Natural killer cell treated with Interleukin-12 subunit alpha and Interleukin-12 subunit beta and Interleukin-15 and Interleukin-18, amount 100 ng/mL, for 72 hours (primary cell): ENCODE measurements at regions not wholly inside any gene's neighbourhood (a gene's known extent, or its start where the extent isn't known, plus 50 kb on each side); places are given as distances from the start of the nearest gene placed in this dataset.

Source experiments
- ATAC-seq, 2 donors: fragments of 150-1000 bp; cut with Tn5 transposase in 1 of 2; sonication (Bioruptor Pico), chemical (Tn5 transposase) in 1 of 2; 2 replicates each; pipeline ENCODE4 v1.10.0; 2021
- DNase-seq: peaks from one replicate; pipeline ENCODE4 v3.0.0; 2022; ENCODE audit warnings: low spot score
- H3K27ac Mint-ChIP-seq, 2 donors: 1 replicate in 1 of 2; 2 replicates in 1 of 2; pipeline ENCODE4 v1.8.0; 2022; ENCODE audit warnings: mixed read lengths in 2 of 2, mild to moderate bottlenecking in 1 of 2, moderate library complexity in 1 of 2
- H3K27me3 Mint-ChIP-seq, 2 donors: 1 replicate in 1 of 2; 2 replicates in 1 of 2; pipeline ENCODE4 v1.8.0; 2022; ENCODE audit warnings: mixed read lengths in 2 of 2
- H3K36me3 Mint-ChIP-seq: one replicate; pipeline ENCODE4 v1.8.0; 2022; ENCODE audit warnings: mixed read lengths
- H3K4me1 Mint-ChIP-seq, 2 donors: 1 replicate in 1 of 2; 2 replicates in 1 of 2; pipeline ENCODE4 v1.8.0; 2022; ENCODE audit warnings: low read depth in 2 of 2, mixed read lengths in 2 of 2, mild to moderate bottlenecking in 1 of 2
- H3K4me3 Mint-ChIP-seq: one replicate; pipeline ENCODE4 v1.8.0; 2022; ENCODE audit warnings: mixed read lengths
- H3K9me3 Mint-ChIP-seq: 2 replicates; pipeline ENCODE4 v1.8.0; 2022; ENCODE audit warnings: mixed read lengths

GRCh38 chr14:76943072-76943471 lies 85.4 kb downstream of the IRF2BPL start:
- no peaks in the 10 kb centered on the region for H3K27me3 Mint-ChIP-seq
- ATAC-seq: no peak
- no peaks in the 10 kb centered on the region for H3K36me3 Mint-ChIP-seq
- H3K9me3 Mint-ChIP-seq: no peaks in the 10 kb centered on the region
- DNase-seq: no peak
- peak overlapping the region; percentile 21 to 71 for H3K27ac Mint-ChIP-seq
- no peak overlapping the region for H3K4me3 Mint-ChIP-seq
- H3K4me1 Mint-ChIP-seq: peaks cover 15 to 16% of the 10 kb centered on the region in 2 donors

DNA sequence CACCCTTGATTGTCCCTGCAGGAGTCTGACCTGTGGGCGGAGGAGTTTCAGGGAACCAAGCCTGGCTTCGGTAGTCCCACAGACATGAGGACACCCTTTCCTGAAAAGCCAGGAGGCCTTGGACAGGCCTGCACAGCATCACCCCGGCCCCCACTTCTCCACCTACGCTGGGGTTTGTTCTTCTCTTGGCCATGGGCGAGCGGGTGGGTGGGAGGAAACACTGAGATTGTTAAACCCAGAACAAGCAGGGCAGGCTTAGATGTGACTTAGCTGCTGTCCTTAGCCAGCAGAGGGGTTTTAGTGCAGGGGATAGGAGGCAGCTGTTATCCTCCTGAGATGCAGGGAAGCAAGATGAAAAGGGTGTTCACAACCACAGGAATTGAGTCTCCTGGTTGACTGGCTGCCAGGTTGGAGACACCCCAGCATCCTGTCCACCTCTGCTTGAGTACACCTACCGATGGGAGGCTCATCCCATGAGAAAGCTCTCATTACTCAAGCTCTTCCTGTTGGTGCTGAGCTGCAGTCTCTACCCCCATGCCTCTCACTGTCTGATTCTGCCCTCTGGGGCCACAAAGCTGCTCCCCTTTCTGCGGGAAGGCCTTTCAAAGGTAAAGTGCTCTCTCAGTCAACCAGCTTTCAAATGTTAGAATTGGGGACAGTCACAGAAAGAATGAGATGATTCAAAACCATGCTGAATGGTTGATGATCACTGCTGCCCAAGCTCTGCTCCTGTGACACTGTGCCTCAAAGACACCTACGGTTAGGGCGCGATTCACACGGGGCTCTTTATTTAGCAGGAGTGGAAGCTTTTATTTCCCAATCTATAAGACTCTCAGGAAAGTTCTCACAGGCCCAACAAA lies 86.3 kb downstream of the IRF2BPL start:
- Mint-ChIP-seq H3K36me3 (no peaks in the 10 kb centered on the region), H3K9me3 (no peaks in the 10 kb centered on the region), H3K4me3 (no peak overlapping the region), H3K27ac (no peak overlapping the region), H3K27me3 (no peaks in the 10 kb centered on the region), H3K4me1 (peaks cover 7% of the 10 kb centered on the region in 2 donors)
- ATAC-seq (no peak), DNase-seq (no peak)

GRCh38 chr14:76941544-76941943 lies 87.0 kb downstream of the IRF2BPL start:
- H3K27me3 Mint-ChIP-seq: no peaks in the 10 kb centered on the region
- no peaks in the 10 kb centered on the region for H3K9me3 Mint-ChIP-seq
- no peaks in the 10 kb centered on the region for H3K36me3 Mint-ChIP-seq
- DNase-seq: no peak
- no peak for ATAC-seq
- no peak overlapping the region for H3K4me3 Mint-ChIP-seq
- H3K27ac Mint-ChIP-seq: no peak overlapping the region
- H3K4me1 Mint-ChIP-seq: peaks cover 1% of the 10 kb centered on the region in 2 donors

DNA sequence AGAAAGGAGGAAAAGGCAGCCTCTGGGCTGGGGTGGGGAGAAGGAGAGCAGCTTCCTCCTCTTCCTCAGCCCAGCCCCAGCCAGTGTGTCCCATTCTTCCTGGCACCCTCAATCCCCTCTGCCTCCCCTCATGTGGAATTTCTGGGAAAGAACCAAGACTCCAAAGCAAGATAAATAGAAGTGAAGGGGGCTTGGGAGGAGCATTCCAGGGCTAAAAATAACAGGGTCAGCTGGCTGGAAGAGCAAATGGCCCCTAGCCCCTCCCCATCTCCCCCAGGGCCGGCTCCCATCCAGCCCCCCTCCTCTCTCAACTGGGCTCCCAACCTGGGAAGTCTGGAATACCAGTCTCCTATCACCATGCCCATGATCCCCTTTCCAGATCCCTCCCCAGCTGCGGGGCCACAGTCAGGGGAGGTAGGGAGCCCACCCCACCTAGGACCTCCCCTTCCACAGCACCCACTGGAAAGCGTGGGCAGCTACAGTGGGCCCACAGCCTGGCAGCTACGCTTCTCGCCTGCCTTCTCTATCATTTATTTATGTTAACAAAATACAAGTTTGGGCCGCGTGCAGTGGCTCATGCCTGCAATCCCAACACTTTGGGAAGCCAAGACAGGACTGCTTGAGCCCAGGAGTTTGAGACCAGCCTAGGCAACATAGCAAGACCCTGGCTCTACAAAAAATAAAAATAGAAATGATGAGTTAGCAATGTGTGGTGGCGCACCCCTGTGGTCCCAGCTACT lies 88.3 kb downstream of the IRF2BPL start:
- Mint-ChIP-seq H3K27ac (peak overlapping the region in 1 of 2 donors; percentile 41), H3K4me1 (peaks cover 0 to 1% of the 10 kb centered on the region in 2 donors), H3K36me3 (no peaks in the 10 kb centered on the region), H3K27me3 (no peaks in the 10 kb centered on the region), H3K9me3 (no peaks in the 10 kb centered on the region), H3K4me3 (no peak overlapping the region)
- ATAC-seq (no peak), DNase-seq (no peak)

DNA sequence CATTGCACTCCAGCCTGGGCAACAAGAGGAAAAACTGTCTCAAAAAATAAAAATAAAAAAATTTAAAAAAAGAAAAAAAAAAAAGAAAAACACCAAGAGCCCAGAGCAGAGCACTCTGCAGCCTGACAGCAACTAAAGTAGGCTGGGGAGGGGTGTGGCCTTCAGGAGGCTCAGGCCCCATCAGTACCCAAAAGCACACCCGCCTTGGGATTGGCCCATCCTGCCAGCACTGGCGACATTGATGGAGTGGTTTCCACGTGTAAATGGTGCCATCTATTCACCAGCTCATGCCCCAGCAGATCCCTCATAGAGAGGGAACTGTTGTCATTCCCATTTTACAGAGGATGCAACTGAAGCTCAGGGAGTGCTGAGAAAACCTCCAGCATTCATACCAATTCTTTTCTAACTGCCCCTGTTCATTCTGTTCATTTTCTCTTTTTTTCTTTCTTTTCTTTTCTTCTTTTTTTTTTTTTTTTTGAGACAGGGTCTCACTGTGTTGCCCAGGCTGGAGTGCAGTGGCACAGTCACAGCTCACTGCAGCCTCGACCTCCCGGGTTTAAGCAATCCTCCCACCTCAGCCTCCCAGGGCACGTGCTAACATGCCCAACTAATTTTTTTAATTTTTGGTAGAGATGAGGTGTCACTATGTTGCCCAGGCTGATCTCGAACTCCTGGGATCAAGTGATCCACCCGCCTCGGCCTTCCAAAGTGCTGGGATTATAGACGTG lies 89.3 kb downstream of the IRF2BPL start:
- no peak overlapping the region for H3K4me3 Mint-ChIP-seq
- no peaks in the 10 kb centered on the region for H3K36me3 Mint-ChIP-seq
- H3K27me3 Mint-ChIP-seq: no peaks in the 10 kb centered on the region

DNA sequence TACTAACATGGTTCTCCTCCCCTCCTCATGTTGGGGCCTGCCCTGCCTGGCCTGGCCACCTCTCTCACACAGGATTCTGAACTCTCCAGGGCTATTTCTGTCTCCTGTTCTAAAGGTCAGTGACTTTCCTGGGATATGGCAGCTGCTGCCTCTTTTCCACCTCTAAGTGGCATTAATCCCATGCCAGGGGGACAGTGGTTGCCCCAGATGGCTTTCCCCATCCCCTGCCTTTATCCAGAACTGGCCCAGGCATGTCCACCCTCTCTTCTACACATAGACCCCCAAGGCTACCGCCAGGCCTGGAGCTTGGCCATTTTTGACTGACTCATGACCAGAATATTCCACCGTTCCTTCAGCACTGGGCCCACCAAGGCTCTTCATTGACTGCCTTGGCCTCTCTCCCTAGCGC lies 90.4 kb downstream of the IRF2BPL start:
- DNase-seq (no peak), ATAC-seq (no peak)
- no peak overlapping the region for H3K4me3 Mint-ChIP-seq
- H3K27ac Mint-ChIP-seq: no peak overlapping the region
- peaks cover 0 to 6% of the 10 kb centered on the region in 2 donors for H3K4me1 Mint-ChIP-seq
- no peaks in the 10 kb centered on the region for H3K27me3 Mint-ChIP-seq
- no peaks in the 10 kb centered on the region for H3K9me3 Mint-ChIP-seq
- H3K36me3 Mint-ChIP-seq: no peaks in the 10 kb centered on the region

More for the DNA sequence above, 89.3 kb downstream of the IRF2BPL start:
- Mint-ChIP-seq H3K9me3 (no peaks in the 10 kb centered on the region), H3K4me1 (peaks cover 0 to 3% of the 10 kb centered on the region in 2 donors), H3K27ac (peak overlapping the region in 1 of 2 donors; percentile 54)
- ATAC-seq (no peak), DNase-seq (no peak)

GRCh38 chr14:76937181-76938091 lies 91.1 kb downstream of the IRF2BPL start:
- H3K27ac Mint-ChIP-seq: no peak overlapping the region
- no peak for DNase-seq
- no peaks in the 10 kb centered on the region for H3K36me3 Mint-ChIP-seq
- H3K9me3 Mint-ChIP-seq: no peaks in the 10 kb centered on the region
- no peaks in the 10 kb centered on the region for H3K27me3 Mint-ChIP-seq
- H3K4me1 Mint-ChIP-seq: peaks cover 0 to 10% of the 10 kb centered on the region in 2 donors
- no peak overlapping the region for H3K4me3 Mint-ChIP-seq
- ATAC-seq: no peak

GRCh38 chr14:76936483-76936882 lies 92.0 kb downstream of the IRF2BPL start:
- H3K4me3 Mint-ChIP-seq: no peak overlapping the region
- no peak for DNase-seq
- peaks cover 4 to 19% of the 10 kb centered on the region in 2 donors for H3K4me1 Mint-ChIP-seq
- H3K27me3 Mint-ChIP-seq: no peaks in the 10 kb centered on the region
- no peaks in the 10 kb centered on the region for H3K36me3 Mint-ChIP-seq
- ATAC-seq: no peak
- no peaks in the 10 kb centered on the region for H3K9me3 Mint-ChIP-seq
- H3K27ac Mint-ChIP-seq: peak overlapping the region in 1 of 2 donors; percentile 50

GRCh38 chr14:76933515-76933914 lies 95.0 kb downstream of the IRF2BPL start:
- DNase-seq (no peak), ATAC-seq (no peak)
- Mint-ChIP-seq H3K27me3 (no peaks in the 10 kb centered on the region), H3K27ac (peak overlapping the region in 1 of 2 donors; percentile 71), H3K4me3 (no peak overlapping the region), H3K4me1 (peaks cover 27 to 31% of the 10 kb centered on the region in 2 donors), H3K9me3 (no peaks in the 10 kb centered on the region), H3K36me3 (no peaks in the 10 kb centered on the region)

- Mint-ChIP-seq H3K36me3 (no peaks in the 10 kb centered on the region), H3K27me3 (no peaks in the 10 kb centered on the region), H3K4me1 (peaks cover 34 to 38% of the 10 kb centered on the region in 2 donors), H3K4me3 (no peak overlapping the region), H3K27ac (peak overlapping the region in 1 of 2 donors; percentile 42), H3K9me3 (no peaks in the 10 kb centered on the region)
- DNase-seq (no peak), ATAC-seq (no peak)
These were observed 96.7 kb downstream of the IRF2BPL start for GRCh38 chr14:76931631-76932402.

DNA sequence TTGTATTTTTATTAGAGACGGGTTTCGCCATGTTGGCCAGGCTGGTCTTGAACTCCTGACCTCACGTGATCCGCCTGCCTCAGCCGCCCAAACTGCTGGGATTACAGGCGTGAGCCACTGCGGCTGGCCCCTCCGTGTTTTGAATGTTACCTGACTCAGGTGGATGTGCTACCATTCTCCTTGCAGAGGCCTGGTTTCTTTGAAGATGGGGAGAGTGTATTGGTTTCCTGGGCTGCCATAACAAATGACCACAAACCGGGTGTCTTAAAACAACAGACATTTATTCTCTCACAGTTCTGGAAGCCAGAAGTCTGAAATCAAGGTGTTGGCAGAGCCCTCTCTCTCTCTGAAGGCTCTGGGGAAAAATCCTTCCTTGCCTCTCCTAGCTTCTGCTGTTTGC lies 98.0 kb downstream of the IRF2BPL start:
- H3K36me3 Mint-ChIP-seq: no peaks in the 10 kb centered on the region
- DNase-seq: no peak

GRCh38 chr14:76929927-76930326 lies 98.6 kb downstream of the IRF2BPL start:
- peak overlapping the region; percentile 74 for H3K4me3 Mint-ChIP-seq
- peak overlapping the region in 1 of 2 donors; percentile 66 for H3K27ac Mint-ChIP-seq
- ATAC-seq (peak; percentile 60 to 63), DNase-seq (no peak)
- H3K36me3 Mint-ChIP-seq: no peaks in the 10 kb centered on the region
- H3K27me3 Mint-ChIP-seq: no peaks in the 10 kb centered on the region
- no peaks in the 10 kb centered on the region for H3K9me3 Mint-ChIP-seq
- peaks cover 40 to 43% of the 10 kb centered on the region in 2 donors for H3K4me1 Mint-ChIP-seq

More for the DNA sequence above, 98.0 kb downstream of the IRF2BPL start:
- H3K4me1 Mint-ChIP-seq: peaks cover 40 to 43% of the 10 kb centered on the region in 2 donors
- no peaks in the 10 kb centered on the region for H3K27me3 Mint-ChIP-seq
- no peak for ATAC-seq
- peak overlapping the region; percentile 74 for H3K4me3 Mint-ChIP-seq
- H3K9me3 Mint-ChIP-seq: no peaks in the 10 kb centered on the region
- H3K27ac Mint-ChIP-seq: peak overlapping the region in 1 of 2 donors; percentile 66
